DMS53 (cell line): ENCODE measurements at regions not wholly inside any gene's neighbourhood (a gene's known extent, or its start where the extent isn't known, plus 50 kb on each side); places are given as distances from the start of the nearest gene placed in this dataset.

Experiments used
- DNase-seq: peaks from one replicate; lab custom pipeline; 2025; lab: John Stamatoyannopoulos, UW

GRCh38 chr17:52738791-52739190, 580.3 kb upstream of the CA10 start:
- DNase-seq = no peak

- no peak for DNase-seq
Observed at GRCh38 chr17:52737071-52737470, 578.6 kb upstream of the CA10 start.

GRCh38 chr17:52732841-52733240, 574.3 kb upstream of the CA10 start:
- no peak for DNase-seq

DNA sequence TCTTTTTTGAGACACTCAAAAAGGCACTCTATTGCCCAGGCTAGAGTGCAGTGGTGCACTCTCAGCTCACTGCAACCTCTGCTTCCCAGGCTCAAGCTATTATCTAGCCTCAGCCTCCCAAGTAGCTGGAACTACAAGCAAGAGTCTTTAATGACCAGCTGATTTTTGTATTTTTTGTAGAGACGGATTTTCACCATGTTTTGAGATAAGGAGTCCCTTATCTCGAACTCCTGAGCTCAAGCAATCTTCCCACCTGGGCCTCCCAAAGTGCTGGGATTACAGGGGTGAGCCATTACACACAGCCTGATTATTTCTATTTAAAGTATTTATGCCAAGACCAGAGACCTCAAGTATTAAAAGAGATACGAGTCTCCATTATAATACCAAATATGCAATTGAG, 566.1 kb upstream of the CA10 start:
- no peak for DNase-seq

GRCh38 chr17:52721910-52722309, 563.4 kb upstream of the CA10 start:
- DNase-seq = no peak

DNA sequence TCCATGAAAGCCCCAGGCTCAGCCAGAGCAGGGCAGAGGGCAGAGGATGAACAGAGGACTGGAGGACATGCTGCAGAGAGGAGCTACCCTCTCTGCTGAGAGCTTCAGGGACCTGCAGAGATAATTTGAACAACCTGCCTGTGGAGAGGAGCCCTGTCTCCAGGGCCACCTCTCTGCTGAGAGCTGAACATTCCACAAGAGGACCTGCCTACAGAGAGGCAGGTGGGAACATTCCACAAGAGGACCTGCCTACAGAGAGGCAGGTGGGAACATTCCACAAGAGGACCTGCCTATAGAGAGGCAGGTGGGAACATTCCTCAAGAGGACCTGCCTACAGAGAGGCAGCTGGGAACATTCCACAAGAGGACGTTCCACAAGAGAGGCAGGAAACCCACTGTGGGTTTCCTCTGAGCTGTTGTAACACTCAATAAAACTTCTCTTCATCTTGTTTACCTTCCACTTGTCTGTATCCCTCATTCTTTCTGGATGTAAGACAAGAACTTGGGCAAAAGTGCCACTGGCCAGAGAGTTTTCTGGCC, 551.9 kb upstream of the CA10 start:
- DNase-seq = peak; percentile 30

GRCh38 chr17:52709724-52710123, 551.2 kb upstream of the CA10 start:
- no peak for DNase-seq

DNA sequence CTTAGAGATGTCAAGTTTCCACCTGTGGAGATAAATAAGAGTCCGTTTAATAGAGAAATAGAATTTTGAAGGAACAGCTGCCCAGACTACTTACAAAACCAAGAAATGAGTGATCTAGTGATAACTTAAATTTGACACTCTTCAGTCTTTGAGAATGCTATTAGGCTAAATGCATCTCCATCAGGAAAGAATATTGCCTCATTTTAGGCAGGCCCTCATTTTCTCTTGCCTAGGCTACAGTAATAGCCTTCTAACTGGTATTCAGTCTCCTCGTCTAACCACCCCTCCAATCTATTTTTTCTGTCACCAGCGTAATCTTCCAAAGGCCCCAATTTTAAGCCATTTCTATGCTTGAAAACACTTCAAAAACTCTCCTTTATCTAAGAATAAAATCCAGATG, 537.8 kb upstream of the CA10 start:
- no peak for DNase-seq

DNA sequence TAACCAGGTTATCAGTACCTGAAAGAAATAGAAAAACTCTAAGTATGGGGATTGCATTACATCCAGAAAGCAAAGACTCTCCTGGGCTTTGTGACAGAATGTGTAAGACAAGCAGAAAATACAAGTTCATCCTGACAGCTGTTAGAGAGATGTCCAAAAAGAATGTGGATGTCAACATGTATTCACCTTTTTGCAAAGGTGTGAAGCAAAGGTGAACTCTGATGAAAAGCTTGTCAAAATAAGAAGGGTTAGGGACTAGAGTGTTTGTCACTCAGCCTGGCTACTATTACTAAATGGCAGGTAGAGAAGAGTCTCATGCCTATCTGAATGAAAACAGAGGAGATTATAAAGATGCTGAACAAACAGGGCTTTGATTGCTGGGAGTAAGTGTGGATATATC, 527.6 kb upstream of the CA10 start:
- no peak for DNase-seq

GRCh38 chr17:52681480-52681879, 523.0 kb upstream of the CA10 start:
- peak; percentile 88 for DNase-seq

- peak; percentile 71 for DNase-seq
Observed at GRCh38 chr17:52678211-52678610, 519.7 kb upstream of the CA10 start.

GRCh38 chr17:52674686-52675085, 516.2 kb upstream of the CA10 start:
- no peak for DNase-seq

GRCh38 chr17:52673791-52674190, 515.3 kb upstream of the CA10 start:
- peak; percentile 67 for DNase-seq

GRCh38 chr17:52666264-52666663, 507.8 kb upstream of the CA10 start:
- DNase-seq = no peak

DNA sequence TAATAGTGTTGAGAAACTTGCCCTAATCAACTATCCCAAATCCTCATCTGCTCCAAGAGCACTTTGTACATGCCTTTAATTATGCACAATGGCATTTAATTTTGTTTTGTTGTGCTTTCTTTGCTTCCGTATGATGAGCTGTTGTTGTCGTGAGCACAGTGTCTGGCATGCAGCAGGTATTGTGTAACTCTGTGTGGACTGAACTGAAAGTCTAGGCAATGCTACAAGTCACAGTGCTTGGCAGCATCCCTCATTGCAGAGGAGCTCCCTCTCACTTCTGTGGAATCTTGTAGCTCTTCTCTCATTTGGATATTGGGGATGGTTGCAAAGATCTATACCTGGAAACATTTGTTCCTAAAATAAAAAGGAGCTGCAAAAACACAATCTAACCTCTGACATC, 502.2 kb upstream of the CA10 start:
- DNase-seq = no peak

GRCh38 chr17:52653014-52653413, 494.5 kb upstream of the CA10 start:
- DNase-seq = no peak

GRCh38 chr17:52648995-52649394, 490.5 kb upstream of the CA10 start:
- DNase-seq = peak; percentile 97

DNA sequence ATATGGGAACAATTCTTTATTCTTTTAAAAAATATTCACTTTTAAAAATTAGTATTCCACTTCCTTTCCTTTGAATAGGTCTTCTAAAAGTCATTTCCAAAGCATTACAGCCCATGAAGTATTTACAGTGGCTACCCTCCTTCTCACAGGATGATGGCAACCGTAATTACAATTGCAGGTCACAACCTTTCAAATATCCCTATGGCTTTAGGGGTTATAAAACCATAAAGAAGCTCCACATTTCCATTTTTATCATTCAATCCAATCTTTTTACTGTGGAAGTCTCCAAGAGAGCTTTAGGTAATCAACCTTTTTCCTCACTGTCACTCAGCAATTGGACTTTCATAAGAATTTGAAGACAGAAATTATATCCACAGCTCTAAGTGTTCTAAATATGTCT, 488.9 kb upstream of the CA10 start:
- no peak for DNase-seq

GRCh38 chr17:52636443-52636842, 477.9 kb upstream of the CA10 start:
- no peak for DNase-seq

DNA sequence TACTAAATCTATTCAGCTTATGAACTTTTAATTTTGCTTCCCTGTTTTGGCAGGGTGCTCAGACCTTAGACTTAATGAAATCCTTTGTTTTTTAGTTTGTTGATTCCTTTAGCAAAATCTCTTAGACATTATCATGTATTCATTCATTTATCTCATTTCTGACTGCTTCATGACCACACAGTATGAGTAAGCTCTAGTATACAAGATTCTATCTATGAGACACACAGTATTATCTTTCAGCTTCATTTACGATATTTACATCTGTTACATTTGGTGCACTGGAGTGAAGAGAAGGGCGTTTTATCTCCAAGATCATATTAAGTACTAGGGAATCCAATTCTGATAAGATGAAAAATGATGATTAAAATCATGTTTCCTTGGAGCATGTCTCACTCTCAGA, 448.1 kb upstream of the CA10 start:
- DNase-seq = no peak

- DNase-seq = peak; percentile 51
Observed at GRCh38 chr17:52606098-52606497, 447.6 kb upstream of the CA10 start.

GRCh38 chr17:52604105-52604504, 445.6 kb upstream of the CA10 start:
- DNase-seq = peak; percentile 17

DNA sequence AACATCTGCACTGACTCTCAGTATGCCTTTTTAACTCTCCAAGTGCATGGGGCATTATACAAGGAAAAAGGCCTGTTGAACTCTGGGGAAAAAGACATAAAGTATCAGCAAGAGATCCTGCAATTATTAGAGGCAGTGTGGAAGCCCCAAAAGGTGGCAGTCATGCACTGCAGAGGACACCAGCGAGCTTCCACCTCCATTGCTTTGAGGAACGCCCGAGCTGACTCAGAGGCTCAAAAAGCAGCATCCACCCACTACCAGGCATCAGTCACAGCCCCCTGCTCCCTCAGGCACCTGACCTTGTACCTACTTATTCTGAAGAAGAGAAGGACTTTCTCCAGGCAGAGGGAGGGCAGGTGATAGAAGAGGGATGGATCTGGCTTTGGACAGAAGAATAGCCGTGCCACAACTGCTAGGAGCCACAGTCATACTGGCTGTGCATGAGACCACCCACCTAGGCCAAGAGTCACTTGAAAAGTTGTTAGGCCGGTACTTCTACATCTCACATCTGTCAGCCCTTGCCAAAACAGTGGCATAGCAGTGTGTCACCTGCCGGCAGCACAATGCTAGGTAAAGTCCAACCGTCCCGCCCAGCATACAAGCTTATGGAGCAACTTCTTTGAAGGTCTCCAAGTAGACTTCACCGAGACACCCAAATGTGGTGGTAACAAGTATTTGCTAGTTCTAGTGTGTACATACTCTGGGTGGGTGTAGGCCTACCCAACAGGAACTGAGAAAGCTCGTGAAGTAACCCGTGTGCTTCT, 439.1 kb upstream of the CA10 start:
- DNase-seq = peak; percentile 84

- no peak for DNase-seq
Observed at GRCh38 chr17:52594516-52594915, 436.0 kb upstream of the CA10 start.
